ENCODE measurements at regions not wholly inside any gene's neighbourhood (a gene's known extent, or its start where the extent isn't known, plus 50 kb on each side); places are given as distances from the start of the nearest gene placed in this dataset.

- TF ChIP-seq POLR2AphosphoS5 (IDR thresholded peaks at IDR 0.05) (no peak), CTCF (IDR thresholded peaks at IDR 0.05; ENCODE audit: poor library complexity, severe bottlenecking) (no peak)
Measured at GRCh38 chr4:53767482-53767881, 176.2 kb upstream of the LNX1 start.
